DND-41 (cell line): ENCODE measurements at regions not wholly inside any gene's neighbourhood (a gene's known extent, or its start where the extent isn't known, plus 50 kb on each side); places are given as distances from the start of the nearest gene placed in this dataset.

Experiments used
- ATAC-seq: fragments of 200-7000 bp; cut with Tn5 transposase; 3 replicates; pipeline ENCODE4 v1.9.1; 2021; ENCODE audit warnings: low read depth; ENCODE audit not compliant: insufficient read depth
- DNase-seq: peaks from one replicate; pipeline ENCODE4 v3.0.0-alpha.2; 2020
- H2AFZ ChIP-seq: 2 replicates; pipeline ENCODE4 v1.6.0; 2012; ENCODE audit warnings: low read depth, low read length
- H3K27ac ChIP-seq: 2 replicates; pipeline ENCODE4 v1.5.1; 2012; ENCODE audit warnings: low read length, inconsistent platforms
- H3K27me3 ChIP-seq: fragments of 200-600 bp; sonication (generic); 2 replicates; pipeline ENCODE4 v1.6.0; 2012; ENCODE audit warnings: low read length, mild to moderate bottlenecking, inconsistent platforms; ENCODE audit not compliant: insufficient read depth, poor library complexity
- H3K36me3 ChIP-seq: 2 replicates; pipeline ENCODE4 v1.5.1; 2012; ENCODE audit warnings: low read length, inconsistent platforms; ENCODE audit not compliant: insufficient read depth
- H3K4me1 ChIP-seq: 2 replicates; pipeline ENCODE4 v1.5.1; 2012; ENCODE audit warnings: mild to moderate bottlenecking, low read length; ENCODE audit not compliant: insufficient read depth
- H3K4me2 ChIP-seq: 2 replicates; pipeline ENCODE4 v1.6.0; 2012; ENCODE audit warnings: mild to moderate bottlenecking, moderate library complexity, low read length, inconsistent platforms; ENCODE audit not compliant: insufficient read depth
- H3K4me3 ChIP-seq, 2 experiments: fragments of 200-600 bp in 1 of 2; shearing (Covaris generic) in 1 of 2; 2 replicates each; pipeline ENCODE4 v1.5.1; 2012 to 2016; ENCODE audit warnings: inconsistent platforms in 2 of 2, low read length in 2 of 2, mild to moderate bottlenecking in 2 of 2, low read depth in 1 of 2, moderate library complexity in 1 of 2
- H3K79me2 ChIP-seq: 2 replicates; pipeline ENCODE4 v1.6.0; 2012; ENCODE audit warnings: low read length, inconsistent platforms; ENCODE audit not compliant: insufficient read depth
- H3K9ac ChIP-seq: 2 replicates; pipeline ENCODE4 v1.6.0; 2012; ENCODE audit warnings: low read depth, mild to moderate bottlenecking, inconsistent platforms, low read length, moderate library complexity
- H3K9me3 ChIP-seq: 2 replicates; pipeline ENCODE4 v1.5.1; 2012; ENCODE audit warnings: low read length, moderate library complexity, mild to moderate bottlenecking, inconsistent platforms; ENCODE audit not compliant: insufficient read depth, severe bottlenecking
- H4K20me1 ChIP-seq: 2 replicates; pipeline ENCODE4 v1.6.0; 2012; ENCODE audit warnings: low read length; ENCODE audit not compliant: insufficient read depth
- CTCF ChIP-seq: IDR thresholded peaks from 2 replicates; pipeline ENCODE4 v1.5.1; 2012; ENCODE audit warnings: borderline replicate concordance, low read length, moderate library complexity, mild to moderate bottlenecking; ENCODE audit not compliant: poor library complexity, severe bottlenecking; ENCODE audit errors: extremely low read depth
- EZH2 ChIP-seq: IDR thresholded peaks from 3 replicates; pipeline ENCODE4 v1.6.1; 2012; ENCODE audit warnings: borderline replicate concordance, low read depth, mild to moderate bottlenecking, moderate library complexity, low read length, inconsistent platforms; ENCODE audit not compliant: severe bottlenecking

- Histone ChIP-seq H3K4me2 (no peak overlapping the region), H4K20me1 (no peaks in the 10 kb centered on the region)
- peak; percentile 92 for ATAC-seq
Measured at GRCh38 chr9:95724253-95724991, 151.1 kb upstream of the ERCC6L2 start.

DNA sequence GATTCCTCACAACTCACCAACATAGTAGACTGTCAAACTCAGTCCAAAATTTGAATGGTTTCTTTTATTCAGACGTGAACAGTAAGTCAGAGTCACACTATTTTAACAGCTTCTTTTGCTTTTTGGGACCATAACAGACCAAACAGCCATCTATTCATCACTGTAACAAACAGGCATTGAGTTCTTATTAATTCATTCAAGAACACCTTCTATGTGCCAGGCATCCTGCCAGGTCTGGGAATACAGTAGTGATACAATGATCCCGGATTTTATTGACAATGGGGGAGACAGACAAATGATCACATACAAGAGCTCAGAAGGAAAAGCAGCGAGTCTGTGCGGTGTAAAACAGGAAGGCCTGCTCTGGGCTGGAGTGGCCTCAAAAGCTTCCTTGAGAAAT is 153.3 kb upstream of the ERCC6L2 start:
- Histone ChIP-seq H3K9ac (no peak overlapping the region), H3K4me2 (no peak overlapping the region), H3K79me2 (no peaks in the 10 kb centered on the region), H3K9me3 (peaks cover 14% of the 10 kb centered on the region), H3K27me3 (no peaks in the 10 kb centered on the region), H3K4me3 (no peak overlapping the region), H3K36me3 (no peaks in the 10 kb centered on the region), H2AFZ (no peak overlapping the region), H3K27ac (no peak overlapping the region), H3K4me1 (peaks cover 20% of the 10 kb centered on the region), H4K20me1 (no peaks in the 10 kb centered on the region)
- TF ChIP-seq CTCF (no peak), EZH2 (no peak)
- ATAC-seq (no peak), DNase-seq (no peak)

More at GRCh38 chr9:95724253-95724991, 151.1 kb upstream of the ERCC6L2 start:
- TF ChIP-seq EZH2: no peak
- Histone ChIP-seq H3K9me3 (peaks cover 20% of the 10 kb centered on the region), H3K79me2 (no peaks in the 10 kb centered on the region), H3K27me3 (no peaks in the 10 kb centered on the region), H3K9ac (no peak overlapping the region), H3K36me3 (no peaks in the 10 kb centered on the region), H3K27ac (peak overlapping the region; percentile 38; the same call in 1 of the 2 replicates), H3K4me1 (peaks cover 20% of the 10 kb centered on the region), H3K4me3 (no peak overlapping the region), H2AFZ (no peak overlapping the region)
- DNase-seq: peak; percentile 82

- no peaks in the 10 kb centered on the region for H4K20me1 ChIP-seq
- no peak for ATAC-seq
- no peak overlapping the region for H3K9ac ChIP-seq
Measured at GRCh38 chr9:95721061-95721531, 154.4 kb upstream of the ERCC6L2 start.

More at GRCh38 chr9:95721061-95721531, 154.4 kb upstream of the ERCC6L2 start:
- Histone ChIP-seq H3K79me2 (no peaks in the 10 kb centered on the region), H3K4me3 (no peak overlapping the region), H3K27ac (no peak overlapping the region), H3K27me3 (no peaks in the 10 kb centered on the region), H3K9me3 (peaks cover 14% of the 10 kb centered on the region), H3K4me1 (peaks cover 20% of the 10 kb centered on the region), H3K4me2 (no peak overlapping the region), H3K36me3 (no peaks in the 10 kb centered on the region), H2AFZ (no peak overlapping the region)
- DNase-seq: no peak
- no peak for TF ChIP-seq CTCF
- TF ChIP-seq EZH2: no peak
